SK-MEL-5 (cell line): ENCODE measurements at regions not wholly inside any gene's neighbourhood (a gene's known extent, or its start where the extent isn't known, plus 50 kb on each side); places are given as distances from the start of the nearest gene placed in this dataset.
"Not testable (repeated sequence)": the region's sequence is repeated elsewhere in the genome, so short reads cannot be mapped to it uniquely, and the experiment has no call there.

Source experiments
- DNase-seq: peaks from one replicate; pipeline ENCODE4 v3.0.0-alpha.2; 2016; ENCODE audit warnings: low read depth, low spot score
- in situ Hi-C: cut with HindIII; loops from 2 replicates; pipeline ENCODE4 v1.10.0; 2016; ENCODE audit warnings: low sequenced_read_pairs, high pct_unique_total_duplicates, low pct_unique_long_range_greater_than_20kb

DNA sequence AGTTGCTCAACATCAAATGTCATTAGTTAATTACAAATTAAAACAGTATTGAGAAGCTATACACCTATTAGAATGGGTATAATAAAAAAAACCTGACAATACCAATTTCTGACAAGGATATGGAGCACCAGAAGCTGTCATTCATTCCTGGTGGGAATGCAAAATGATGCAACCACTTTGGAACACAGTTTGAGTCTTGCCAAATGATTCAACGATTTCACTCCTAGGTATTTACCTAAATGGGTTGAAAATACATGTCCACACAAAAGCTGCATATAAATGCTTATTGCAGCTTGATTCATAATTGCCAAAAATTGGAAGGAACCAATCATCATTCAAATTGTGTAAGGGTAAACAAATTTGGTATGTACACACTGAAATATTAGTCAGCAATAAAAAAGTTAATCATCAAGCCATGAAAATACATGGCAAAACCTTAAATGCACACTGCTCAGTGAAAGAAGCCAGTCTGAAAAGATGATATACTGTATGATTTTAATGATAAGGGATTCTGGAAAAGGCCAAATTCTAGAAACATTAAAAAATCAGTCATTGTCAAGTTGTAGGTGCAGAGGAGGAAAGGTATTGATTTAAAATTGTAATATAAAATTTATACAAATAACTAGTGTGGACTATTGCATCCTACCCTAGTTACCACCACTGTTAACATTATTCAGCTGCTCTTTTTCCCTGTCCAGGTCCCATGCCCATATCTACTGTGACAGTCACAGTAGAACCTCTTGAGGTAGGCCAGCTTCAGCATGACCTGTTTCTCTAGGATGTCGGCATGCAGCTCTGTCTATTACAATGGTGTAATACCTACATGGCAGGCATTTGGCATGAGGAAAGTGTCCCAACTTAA lies 356.4 kb upstream of the SPATA31A3 start:
- DNase-seq, in situ Hi-C loops: not testable (repeated sequence)

GRCh38 chr9:67348094-67348493 lies 355.7 kb upstream of the SPATA31A3 start:
- in situ Hi-C loops, DNase-seq: not testable (repeated sequence)

- in situ Hi-C loops, DNase-seq: not testable (repeated sequence)
Measured at GRCh38 chr9:67339216-67339615, 346.9 kb upstream of the SPATA31A3 start.

DNA sequence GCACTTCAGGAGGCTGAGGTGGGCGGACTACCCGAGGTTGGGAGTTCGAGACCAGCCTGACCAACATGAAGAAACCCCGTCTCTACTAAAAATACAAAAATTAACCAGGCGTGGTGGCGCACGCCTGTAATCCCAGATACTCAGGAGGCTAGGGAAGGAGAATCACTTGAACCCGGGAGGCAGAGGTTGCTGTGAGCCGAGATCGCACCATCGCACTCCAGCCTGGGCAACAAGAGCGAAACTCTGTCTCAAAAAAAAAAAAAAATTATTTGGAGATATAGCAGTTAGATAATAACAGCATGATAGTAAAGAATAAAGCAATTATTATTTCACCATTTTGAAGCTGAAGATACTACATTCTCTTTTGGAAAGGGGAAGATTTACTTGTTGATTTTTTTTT lies 345.9 kb upstream of the SPATA31A3 start:
- DNase-seq, in situ Hi-C loops: not testable (repeated sequence)

GRCh38 chr9:67334727-67335572 lies 342.6 kb upstream of the SPATA31A3 start:
- DNase-seq, in situ Hi-C loops: not testable (repeated sequence)

DNA sequence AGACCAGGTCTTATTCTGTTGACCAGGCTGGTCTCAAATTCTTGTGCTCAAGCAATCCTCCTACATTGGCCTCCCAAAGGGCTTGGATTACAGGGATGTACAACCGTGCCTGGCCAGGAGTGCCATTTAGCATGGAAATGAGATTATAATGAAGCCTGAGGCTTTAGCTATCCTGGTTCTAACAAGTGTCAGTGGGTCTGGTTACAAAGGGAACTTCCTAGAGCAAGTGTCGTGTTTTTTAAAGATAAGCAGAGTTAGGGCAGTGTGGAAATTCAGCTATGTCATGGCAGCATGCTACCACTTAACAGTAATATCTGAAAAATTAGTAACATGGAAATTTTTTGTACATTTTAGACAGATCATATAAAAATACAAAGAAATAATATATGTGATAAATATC lies 339.3 kb upstream of the SPATA31A3 start:
- in situ Hi-C loops, result not testable (repeated sequence)

DNA sequence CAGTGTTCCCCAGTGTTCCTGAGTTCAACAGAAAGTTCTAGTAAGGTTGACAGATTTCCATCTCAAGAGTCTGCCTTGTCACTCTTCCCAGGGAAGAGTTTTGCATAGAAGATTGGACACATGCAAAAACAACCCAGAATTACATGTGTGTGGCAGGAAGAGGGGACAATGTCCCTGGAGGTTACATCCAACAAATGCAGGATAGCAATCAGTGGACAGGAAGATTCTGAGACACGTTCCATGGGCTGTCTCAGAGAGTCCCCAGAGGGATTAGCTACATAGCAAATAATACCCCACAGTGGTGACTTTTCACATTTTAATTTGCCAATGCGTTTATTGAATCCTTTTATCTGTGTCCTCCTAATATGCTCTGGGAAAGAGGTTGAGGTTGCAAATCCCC lies 321.1 kb upstream of the SPATA31A3 start:
- DNase-seq, in situ Hi-C loops: not testable (repeated sequence)

More for the DNA sequence above, 339.3 kb upstream of the SPATA31A3 start:
- not testable (repeated sequence) for DNase-seq

DNA sequence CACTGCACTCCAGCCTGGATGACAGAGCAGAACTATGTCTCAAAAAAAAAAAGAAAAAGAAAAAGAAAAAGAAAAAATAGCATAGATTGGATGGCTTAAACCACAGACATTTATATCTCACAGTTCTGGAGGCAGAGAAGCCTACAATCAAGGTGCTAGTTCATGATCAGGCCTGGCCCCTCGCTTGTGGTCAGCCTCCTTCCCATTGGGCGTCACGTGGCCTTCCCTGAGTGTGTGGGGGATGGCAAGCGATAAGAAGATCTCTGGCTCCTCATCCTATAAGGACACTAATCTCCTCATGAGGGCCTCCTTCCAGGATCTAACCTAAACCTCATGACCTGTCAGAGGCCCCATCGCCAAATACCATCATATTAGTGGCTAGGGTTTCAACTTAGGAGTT lies 320.2 kb upstream of the SPATA31A3 start:
- DNase-seq, in situ Hi-C loops: not testable (repeated sequence)

- in situ Hi-C loops, DNase-seq: not testable (repeated sequence)
Measured at GRCh38 chr9:67307109-67307508, 314.8 kb upstream of the SPATA31A3 start.

DNA sequence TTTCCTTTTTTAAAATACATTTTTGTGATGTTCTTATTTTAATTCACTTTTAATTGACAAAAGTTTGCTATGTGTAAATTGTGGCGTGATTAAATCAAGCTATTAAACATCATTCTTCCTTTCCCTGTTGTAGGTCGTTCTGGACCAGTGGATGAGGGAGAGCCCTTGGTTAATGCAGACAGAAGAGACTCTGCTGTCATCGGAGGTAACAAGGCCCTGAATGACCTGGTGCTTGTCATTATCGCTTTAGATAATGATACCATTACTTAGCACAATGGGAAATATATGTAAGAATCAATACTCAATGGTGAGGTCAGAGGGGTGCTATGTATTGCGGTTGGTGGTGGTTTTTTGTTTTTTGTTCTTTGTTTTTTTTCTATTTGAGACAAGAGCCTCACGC lies 296.4 kb upstream of the SPATA31A3 start:
- in situ Hi-C loops, DNase-seq: not testable (repeated sequence)

GRCh38 chr9:67288117-67288735 lies 295.9 kb upstream of the SPATA31A3 start:
- DNase-seq, in situ Hi-C loops: not testable (repeated sequence)

DNA sequence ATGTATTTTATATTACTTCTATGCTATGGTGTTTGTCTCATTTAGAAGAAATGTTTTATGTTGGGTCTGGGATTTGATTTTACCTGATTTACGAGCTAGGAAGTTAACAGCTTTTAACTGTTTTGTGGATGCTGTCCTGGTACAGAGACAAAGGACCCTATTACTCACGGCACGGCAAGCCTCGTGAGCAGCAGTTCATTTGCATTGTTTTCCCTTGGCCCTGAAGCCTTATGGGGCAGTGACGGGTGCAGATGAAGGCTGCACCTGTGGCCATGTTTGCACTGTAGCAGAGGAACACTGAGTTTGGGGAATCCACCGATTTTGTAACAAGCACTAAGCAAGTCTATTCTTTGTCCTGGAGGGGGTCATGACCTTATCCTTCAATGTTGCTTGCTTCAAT lies 291.9 kb upstream of the SPATA31A3 start:
- DNase-seq, in situ Hi-C loops: not testable (repeated sequence)

GRCh38 chr9:67281574-67281973 lies 289.2 kb upstream of the SPATA31A3 start:
- DNase-seq, in situ Hi-C loops: not testable (repeated sequence)

DNA sequence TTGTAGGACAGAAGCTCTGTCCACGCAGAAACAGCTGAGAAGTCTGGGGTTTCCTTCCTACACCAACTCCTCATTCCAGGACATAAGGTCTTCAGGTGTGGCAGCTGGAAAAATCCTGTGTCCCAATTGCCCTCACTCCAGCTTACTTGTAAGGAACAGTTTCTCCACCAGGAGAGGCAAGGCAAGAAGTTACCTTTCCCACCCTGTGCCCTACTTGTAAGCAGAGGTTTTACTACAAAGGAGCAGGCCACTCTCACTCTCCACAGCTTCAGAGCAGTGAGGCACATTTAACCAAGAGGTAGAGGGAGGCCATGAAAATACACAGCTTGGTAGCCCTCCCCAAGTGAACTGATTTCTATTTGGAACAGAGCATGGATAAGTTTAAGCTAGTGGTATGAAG lies 277.3 kb upstream of the SPATA31A3 start:
- in situ Hi-C loops, DNase-seq: not testable (repeated sequence)

DNA sequence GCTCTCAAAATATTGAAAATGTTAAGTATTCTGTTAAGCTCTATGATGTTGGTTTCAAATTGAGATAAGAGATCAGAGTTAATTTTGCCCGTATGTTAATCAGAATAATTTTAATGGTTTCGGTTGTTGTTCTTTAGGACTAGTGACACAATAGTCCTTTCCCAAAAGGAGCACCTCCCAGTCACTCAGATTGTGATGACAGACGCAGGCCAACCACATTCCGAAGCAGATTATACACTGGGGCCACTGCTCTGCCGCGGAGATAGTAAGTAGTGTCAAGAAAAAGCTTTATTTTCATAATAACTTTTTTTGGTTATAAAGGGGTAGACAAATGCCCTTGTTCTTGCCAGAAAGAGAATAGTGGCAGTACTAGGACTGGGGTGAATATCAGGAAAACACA lies 265.5 kb upstream of the SPATA31A3 start:
- in situ Hi-C loops, DNase-seq: not testable (repeated sequence)

DNA sequence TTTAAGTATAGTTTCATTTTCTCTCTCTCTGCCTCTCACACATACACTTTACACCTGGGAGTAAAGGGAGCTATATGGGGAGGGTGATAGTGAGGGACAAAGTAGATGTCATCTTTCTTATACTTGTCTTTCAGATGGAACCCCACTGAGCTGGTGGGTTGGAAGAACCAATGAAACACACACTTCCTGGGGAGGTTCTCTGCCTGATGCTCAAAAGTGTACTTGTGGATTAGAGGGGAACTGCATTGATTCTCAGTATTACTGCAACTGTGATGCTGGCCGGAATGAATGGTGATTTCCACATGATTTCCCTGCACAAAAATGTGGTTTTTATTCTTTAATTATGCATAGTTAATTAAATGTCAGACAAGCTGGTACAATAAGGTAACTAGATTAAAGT lies 256.6 kb upstream of the SPATA31A3 start:
- in situ Hi-C loops, DNase-seq: not testable (repeated sequence)

- in situ Hi-C loops, DNase-seq: not testable (repeated sequence)
Measured at GRCh38 chr9:67212073-67212472, 219.7 kb upstream of the SPATA31A3 start.

DNA sequence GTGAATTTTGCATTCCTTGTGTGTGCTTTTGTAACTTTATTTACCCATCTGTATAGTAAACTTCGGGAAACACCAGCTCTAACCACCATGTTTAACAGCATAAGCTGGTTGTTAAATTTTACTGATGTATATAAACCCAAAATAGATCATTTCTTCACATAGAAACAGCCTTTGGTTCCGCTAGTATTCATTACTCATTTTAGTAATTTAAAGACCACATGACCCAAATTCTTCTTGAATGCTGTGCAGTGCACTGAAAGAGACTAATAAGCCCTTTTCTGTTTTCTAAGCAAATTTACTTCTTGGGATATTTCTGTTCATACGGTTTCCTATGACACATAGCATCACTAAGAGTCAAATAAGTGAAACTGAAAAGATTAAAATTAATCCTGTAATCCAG lies 218.5 kb upstream of the SPATA31A3 start:
- DNase-seq, in situ Hi-C loops: not testable (repeated sequence)
